COLO668 (cell line): ENCODE measurements at regions not wholly inside any gene's neighbourhood (a gene's known extent, or its start where the extent isn't known, plus 50 kb on each side); places are given as distances from the start of the nearest gene placed in this dataset.
"Not testable (repeated sequence)": the region's sequence is repeated elsewhere in the genome, so short reads cannot be mapped to it uniquely, and the experiment has no call there.

ENCODE experiments used
- DNase-seq: peaks from one replicate; lab custom pipeline; 2025; ENCODE audit not compliant: unreplicated experiment; lab: John Stamatoyannopoulos, UW

- not testable (repeated sequence) for DNase-seq
Measured at GRCh38 chr5:20890936-20891335, 902.9 kb upstream of the CDH18 start.

GRCh38 chr5:20875726-20876125 lies 887.7 kb upstream of the CDH18 start:
- not testable (repeated sequence) for DNase-seq

- DNase-seq = not testable (repeated sequence)
Measured at GRCh38 chr5:20865892-20866291, 877.9 kb upstream of the CDH18 start.

GRCh38 chr5:20833081-20833627 lies 845.2 kb upstream of the CDH18 start:
- DNase-seq = no peak

- no peak for DNase-seq
Measured at GRCh38 chr5:20832204-20833080, 844.4 kb upstream of the CDH18 start.

DNA sequence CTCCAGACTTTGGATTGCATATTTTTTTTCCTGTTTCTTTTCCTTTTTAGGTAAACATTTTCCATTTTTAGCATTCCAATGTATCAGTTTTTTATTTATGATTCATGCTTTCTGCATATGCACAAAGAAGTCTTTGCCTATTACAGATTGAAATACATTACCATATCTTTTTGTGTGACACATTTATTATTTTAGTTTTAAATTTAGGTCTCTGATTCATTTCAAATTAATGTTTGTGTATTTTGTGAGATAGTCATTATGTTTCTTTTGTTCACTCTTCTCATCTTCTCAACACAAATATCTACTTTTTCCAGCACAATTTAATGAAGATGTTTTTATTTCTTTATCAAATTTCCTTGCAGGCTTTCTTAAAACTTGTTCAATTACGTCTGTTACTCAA lies 838.0 kb upstream of the CDH18 start:
- not testable (repeated sequence) for DNase-seq

DNA sequence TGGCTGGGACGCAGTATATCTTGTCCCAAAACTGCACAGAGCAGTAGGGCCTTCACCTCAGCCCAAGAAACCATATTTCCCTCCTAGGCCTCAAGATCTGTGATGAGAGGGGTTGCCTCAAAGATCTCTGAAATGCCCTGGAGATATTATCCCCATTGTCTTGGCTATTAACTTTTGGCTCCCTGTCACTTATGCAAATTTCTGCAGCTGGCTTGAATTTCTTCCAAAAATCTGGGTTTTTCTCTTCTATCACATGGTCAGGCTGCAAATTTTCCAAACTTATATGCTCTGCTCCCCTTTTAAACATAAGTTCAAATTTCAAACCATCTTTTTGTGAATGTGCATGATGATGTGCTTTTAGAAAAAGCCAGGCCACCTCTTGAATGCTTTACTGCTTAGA lies 809.2 kb upstream of the CDH18 start:
- DNase-seq = not testable (repeated sequence)

GRCh38 chr5:20784755-20785154 lies 796.8 kb upstream of the CDH18 start:
- DNase-seq = not testable (repeated sequence)

DNA sequence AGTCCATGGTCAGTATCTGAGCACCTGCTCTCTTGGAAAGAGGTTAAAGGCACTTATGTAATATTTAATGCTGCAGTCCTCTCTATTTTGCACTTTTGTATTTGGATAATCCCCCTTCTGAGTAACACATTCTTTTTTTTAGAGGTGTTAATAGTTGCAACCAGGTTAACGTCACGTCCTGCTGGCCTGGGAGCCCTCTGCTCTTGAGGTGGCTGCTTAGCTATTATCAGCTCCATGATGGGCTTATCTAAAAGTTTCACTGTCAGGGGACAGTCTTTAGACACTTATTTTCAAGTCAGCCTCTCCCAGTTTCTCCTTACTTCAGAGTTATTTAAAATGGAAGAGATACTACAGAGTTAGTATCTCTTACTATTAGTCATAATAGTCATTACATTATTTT lies 795.5 kb upstream of the CDH18 start:
- not testable (repeated sequence) for DNase-seq

DNA sequence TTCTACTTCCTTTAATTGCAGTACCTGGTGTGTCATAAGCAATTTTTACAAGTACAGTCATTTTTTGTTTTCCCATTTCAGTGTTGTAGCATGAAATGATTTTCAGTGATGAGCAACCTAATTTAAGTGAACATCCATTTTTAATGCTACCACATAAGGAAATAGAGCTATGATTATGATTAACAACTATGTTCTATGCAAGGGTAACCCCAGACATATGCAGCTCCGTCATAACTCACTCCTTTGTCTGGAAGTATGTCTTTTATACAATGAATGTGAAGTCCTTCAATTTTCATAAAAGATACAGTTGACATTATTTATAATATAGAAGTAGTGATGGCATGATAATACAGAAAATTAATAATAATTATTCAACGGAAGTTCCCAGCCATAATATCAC lies 783.3 kb upstream of the CDH18 start:
- not testable (repeated sequence) for DNase-seq

- DNase-seq = not testable (repeated sequence)
Measured at GRCh38 chr5:20765074-20765473, 777.1 kb upstream of the CDH18 start.

- not testable (repeated sequence) for DNase-seq
Measured at GRCh38 chr5:20759459-20759858, 771.5 kb upstream of the CDH18 start.

- not testable (repeated sequence) for DNase-seq
Measured at GRCh38 chr5:20752179-20752578, 764.2 kb upstream of the CDH18 start.

DNA sequence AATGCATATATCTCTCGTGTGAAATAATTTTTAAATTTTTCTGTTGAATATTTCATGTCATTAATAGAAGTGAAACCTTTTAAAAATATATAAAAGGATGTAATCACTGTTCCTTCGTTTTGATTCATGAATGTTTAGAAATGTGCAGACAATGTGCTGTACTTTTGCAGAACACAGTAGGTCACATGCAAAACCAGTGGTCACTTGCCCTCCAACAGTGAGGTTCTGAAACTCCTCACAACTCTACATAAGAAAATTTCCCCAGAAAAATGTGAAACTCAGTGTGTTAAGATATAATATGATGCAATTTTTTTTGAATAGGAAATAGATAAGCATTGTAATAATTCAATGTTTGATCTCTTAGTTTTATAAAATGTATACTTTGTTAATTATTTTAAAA lies 747.7 kb upstream of the CDH18 start:
- not testable (repeated sequence) for DNase-seq

- not testable (repeated sequence) for DNase-seq
Measured at GRCh38 chr5:20732223-20732622, 744.2 kb upstream of the CDH18 start.

DNA sequence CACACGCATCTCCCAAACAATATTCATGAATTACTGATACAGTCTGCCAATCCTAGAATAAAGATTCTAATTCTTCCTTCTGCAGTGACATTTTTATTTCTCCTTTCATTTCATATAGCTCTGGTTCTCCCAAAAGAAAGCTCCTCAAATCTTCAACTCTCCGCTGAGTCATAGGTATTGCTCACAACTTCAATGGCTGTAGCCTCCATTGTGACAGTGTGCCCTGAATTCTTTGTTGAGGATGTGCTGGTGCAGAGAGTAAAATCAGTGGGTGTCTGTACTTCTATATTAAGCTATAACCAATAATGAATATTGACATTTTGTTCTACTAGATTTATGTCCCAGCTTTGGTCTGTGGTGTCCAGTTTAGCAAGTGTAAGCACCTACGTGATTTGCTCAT lies 733.3 kb upstream of the CDH18 start:
- not testable (repeated sequence) for DNase-seq

DNA sequence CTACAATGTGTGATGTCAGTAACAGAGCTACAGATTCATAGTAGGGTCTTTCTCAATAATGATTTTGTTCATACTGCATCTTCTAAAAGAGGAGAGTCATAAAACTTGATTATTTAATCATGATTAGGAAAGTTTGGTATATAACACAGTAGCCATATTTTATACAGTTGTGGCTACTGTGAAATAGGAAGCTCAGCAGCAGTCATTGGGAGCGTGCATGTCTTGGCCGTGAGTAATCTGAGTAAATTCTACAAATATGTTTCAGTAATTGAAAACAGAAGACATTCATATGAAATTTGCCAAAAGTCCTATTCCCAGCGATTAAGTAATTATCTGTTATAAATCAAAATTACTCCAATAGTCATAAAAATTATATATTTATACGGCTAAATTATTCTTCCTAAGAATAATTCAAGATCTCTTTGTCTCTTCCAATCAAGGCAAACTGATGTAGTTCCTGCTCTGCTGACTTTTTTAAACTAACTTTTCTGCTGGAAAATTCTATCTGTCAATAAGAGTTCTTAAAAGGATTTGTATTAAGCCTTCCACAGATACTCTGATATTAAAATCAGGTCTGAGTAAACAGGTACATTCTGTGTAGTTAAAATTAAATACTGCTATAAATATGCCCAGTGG lies 723.6 kb upstream of the CDH18 start:
- not testable (repeated sequence) for DNase-seq

DNA sequence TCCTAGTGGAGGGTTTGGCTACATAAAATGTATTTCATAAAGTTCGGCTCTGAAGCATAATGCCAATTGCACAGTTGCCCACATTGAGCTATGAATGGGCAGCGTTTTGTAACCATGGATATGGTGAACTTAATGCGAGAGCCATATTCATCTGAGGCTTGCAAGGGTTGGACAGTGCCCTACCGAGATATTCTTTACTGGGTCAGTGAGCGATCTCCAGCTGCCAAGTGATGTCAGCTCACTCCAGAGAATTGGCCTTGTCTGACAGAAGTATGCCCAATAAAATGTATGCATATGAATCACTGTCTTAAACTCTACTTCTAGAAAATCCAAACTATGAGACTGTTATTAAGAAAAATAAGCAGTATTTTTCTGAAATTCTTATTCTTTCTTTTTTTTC lies 719.6 kb upstream of the CDH18 start:
- DNase-seq = not testable (repeated sequence)

GRCh38 chr5:20694121-20694520 lies 706.1 kb upstream of the CDH18 start:
- DNase-seq = no peak

- no peak for DNase-seq
Measured at GRCh38 chr5:20692913-20693312, 704.9 kb upstream of the CDH18 start.

DNA sequence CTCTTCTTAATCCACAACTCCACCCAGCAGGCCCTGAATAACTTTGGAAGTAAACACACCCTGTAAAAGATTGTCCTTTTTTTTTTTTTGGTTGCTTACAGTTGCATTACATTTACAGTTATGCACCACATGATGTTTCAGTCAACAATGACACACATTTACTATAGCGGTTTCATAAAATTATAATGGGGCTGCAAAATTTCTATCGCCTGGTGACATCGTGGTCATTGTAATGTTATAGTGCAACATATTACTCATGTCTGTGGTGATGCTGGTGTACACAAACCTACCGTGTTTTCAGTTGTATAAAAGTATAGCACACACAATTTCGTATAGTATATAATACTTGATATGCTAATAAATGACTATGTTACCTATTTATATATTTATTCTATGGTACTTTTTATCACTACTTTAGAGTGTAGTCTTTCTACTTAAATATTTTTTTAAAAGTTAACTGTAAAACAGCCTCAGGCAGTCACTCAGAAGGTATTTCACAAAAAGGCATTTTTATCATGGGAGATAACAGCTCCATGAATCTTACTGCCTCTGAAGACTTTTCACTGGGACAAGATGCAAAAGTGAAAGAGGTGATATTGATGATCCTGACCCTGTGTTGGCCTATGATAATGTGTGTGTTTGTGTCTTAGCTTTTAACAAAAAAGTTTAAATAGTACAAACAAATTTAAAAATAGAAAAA lies 695.4 kb upstream of the CDH18 start:
- DNase-seq = no peak
